CD4-positive, alpha-beta memory T cell (primary cell): ENCODE measurements at regions not wholly inside any gene's neighbourhood (a gene's known extent, or its start where the extent isn't known, plus 50 kb on each side); places are given as distances from the start of the nearest gene placed in this dataset.

Source experiments
- CTCF ChIA-PET: fragments of 350-600 bp; sonication (Branson Sonifier 250); formaldehyde crosslinking; loops from one replicate; lab custom pipeline; 2021; ENCODE audit warnings: inconsistent platforms; ENCODE audit not compliant: partially characterized antibody; lab: Charles Lee
- POLR2A ChIA-PET: fragments of 350-600 bp; sonication (Branson Sonifier 250); formaldehyde crosslinking; loops from one replicate; lab custom pipeline; 2021; ENCODE audit not compliant: partially characterized antibody; lab: Charles Lee
- DNase-seq, 5 donors: peaks; one replicate each; pipeline versions ENCODE4 v3.0.0 to v3.0.0-alpha.2; 2020 to 2022; ENCODE audit warnings: mixed read lengths in 1 of 5
- H3K27ac ChIP-seq: one replicate; pipeline ENCODE4 v1.7.0; 2013; ENCODE audit warnings: low read depth, low read length
- H3K27me3 ChIP-seq: 2 replicates; pipeline ENCODE4 v1.7.0; 2013; ENCODE audit warnings: mild to moderate bottlenecking, low read length, moderate library complexity; ENCODE audit not compliant: insufficient read depth
- H3K36me3 ChIP-seq: 2 replicates; pipeline ENCODE4 v1.7.0; 2013; ENCODE audit warnings: mild to moderate bottlenecking, low read length, moderate library complexity; ENCODE audit not compliant: insufficient read depth
- H3K4me1 ChIP-seq: 2 replicates; pipeline ENCODE4 v1.7.0; 2013; ENCODE audit warnings: mild to moderate bottlenecking, low read length, moderate library complexity; ENCODE audit not compliant: insufficient read depth
- H3K4me3 ChIP-seq, 2 donors: one replicate each; pipeline ENCODE4 v1.7.0; 2013; ENCODE audit warnings: low read length in 2 of 2, mild to moderate bottlenecking in 1 of 2
- H3K9me3 ChIP-seq, 2 donors: one replicate each; pipeline ENCODE4 v1.7.0; 2013; ENCODE audit warnings: low read length in 2 of 2, control low read depth in 1 of 2; ENCODE audit not compliant: control insufficient read depth in 1 of 2
- H3K27ac Mint-ChIP-seq, 7 donors: one replicate each; pipeline ENCODE4 v1.8.0; 2020 to 2021; ENCODE audit warnings: mixed read lengths in 7 of 7, mild to moderate bottlenecking in 6 of 7, inconsistent platforms in 3 of 7, moderate library complexity in 3 of 7
- H3K27me3 Mint-ChIP-seq, 2 donors: one replicate each; pipeline ENCODE4 v1.8.0; 2020 to 2021; ENCODE audit warnings: mixed read lengths in 2 of 2
- H3K36me3 Mint-ChIP-seq, 2 donors: one replicate each; pipeline ENCODE4 v1.8.0; 2020 to 2021; ENCODE audit warnings: mixed read lengths in 2 of 2, inconsistent platforms in 1 of 2, mild to moderate bottlenecking in 1 of 2
- H3K4me1 Mint-ChIP-seq, 4 donors: one replicate each; pipeline ENCODE4 v1.8.0; 2020 to 2021; ENCODE audit warnings: mixed read lengths in 4 of 4, mild to moderate bottlenecking in 1 of 4
- H3K4me3 Mint-ChIP-seq, 8 donors: one replicate each; pipeline ENCODE4 v1.8.0; 2020 to 2021; ENCODE audit warnings: mixed read lengths in 8 of 8, mild to moderate bottlenecking in 7 of 8, moderate library complexity in 6 of 8, inconsistent platforms in 3 of 8
- H3K9me3 Mint-ChIP-seq, 8 donors: one replicate each; pipeline ENCODE4 v1.8.0; 2020 to 2021; ENCODE audit warnings: mixed read lengths in 8 of 8, mild to moderate bottlenecking in 5 of 8, inconsistent platforms in 3 of 8, moderate library complexity in 1 of 8
- intact Hi-C: fragments of 100-400 bp; cut with micrococcal nuclease; formaldehyde crosslinking; loops from one replicate; pipeline ENCODE4 v1.15.1; 2023

DNA sequence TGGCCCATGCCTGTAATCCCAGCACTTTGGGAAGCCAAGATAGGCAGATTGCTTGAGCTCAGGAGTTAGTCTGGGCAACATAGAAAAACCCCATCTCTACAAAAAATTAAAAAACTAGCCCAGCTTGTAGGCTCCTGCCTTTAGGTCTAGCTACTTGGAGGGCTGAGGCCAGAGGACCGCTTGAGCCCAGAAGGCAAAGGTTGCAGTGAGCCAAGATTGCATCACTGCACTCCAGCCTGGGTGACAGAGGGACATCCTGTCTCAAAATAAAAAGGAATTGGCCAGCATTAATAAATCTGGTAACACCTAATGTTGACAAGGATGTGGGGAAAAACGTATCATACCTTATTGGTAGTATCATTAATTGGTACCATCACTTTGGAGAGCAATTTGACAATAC lies 396.2 kb downstream of the PLPP3 start:
- H3K4me3 ChIP-seq, result no peak overlapping the region
- no peaks in the 10 kb centered on the region for H3K27me3 ChIP-seq
- H3K9me3 ChIP-seq, result no peaks in the 10 kb centered on the region
- H3K4me1 Mint-ChIP-seq, result no peaks in the 10 kb centered on the region
- H3K27ac ChIP-seq, result no peak overlapping the region
- H3K27me3 Mint-ChIP-seq, result no peaks in the 10 kb centered on the region
- no peak for DNase-seq
- no peaks in the 10 kb centered on the region for H3K4me1 ChIP-seq
- H3K36me3 Mint-ChIP-seq, result no peaks in the 10 kb centered on the region
- ChIA-PET CTCF (no interaction called here), POLR2A (no interaction called here)
- H3K9me3 Mint-ChIP-seq, result peaks cover 0 to 4% (median 0%) of the 10 kb centered on the region in 8 donors
- H3K36me3 ChIP-seq, result no peaks in the 10 kb centered on the region
- H3K4me3 Mint-ChIP-seq, result no peak overlapping the region
- H3K27ac Mint-ChIP-seq, result no peak overlapping the region
- intact Hi-C loops, result no loop called here

GRCh38 chr1:56180520-56181190 lies 398.7 kb downstream of the PLPP3 start:
- no peaks in the 10 kb centered on the region for H3K4me1 Mint-ChIP-seq
- peaks cover 0 to 4% (median 0%) of the 10 kb centered on the region in 8 donors for H3K9me3 Mint-ChIP-seq
- Histone ChIP-seq H3K27ac (no peak overlapping the region), H3K9me3 (no peaks in the 10 kb centered on the region), H3K36me3 (no peaks in the 10 kb centered on the region), H3K4me1 (no peaks in the 10 kb centered on the region), H3K4me3 (no peak overlapping the region), H3K27me3 (no peaks in the 10 kb centered on the region)
- no peak overlapping the region for H3K4me3 Mint-ChIP-seq
- no peak for DNase-seq
- H3K27ac Mint-ChIP-seq, result no peak overlapping the region
- POLR2A ChIA-PET, result no interaction called here
- H3K27me3 Mint-ChIP-seq, result no peaks in the 10 kb centered on the region
- CTCF ChIA-PET, result no interaction called here
- H3K36me3 Mint-ChIP-seq, result no peaks in the 10 kb centered on the region
- intact Hi-C loops, result no loop called here

DNA sequence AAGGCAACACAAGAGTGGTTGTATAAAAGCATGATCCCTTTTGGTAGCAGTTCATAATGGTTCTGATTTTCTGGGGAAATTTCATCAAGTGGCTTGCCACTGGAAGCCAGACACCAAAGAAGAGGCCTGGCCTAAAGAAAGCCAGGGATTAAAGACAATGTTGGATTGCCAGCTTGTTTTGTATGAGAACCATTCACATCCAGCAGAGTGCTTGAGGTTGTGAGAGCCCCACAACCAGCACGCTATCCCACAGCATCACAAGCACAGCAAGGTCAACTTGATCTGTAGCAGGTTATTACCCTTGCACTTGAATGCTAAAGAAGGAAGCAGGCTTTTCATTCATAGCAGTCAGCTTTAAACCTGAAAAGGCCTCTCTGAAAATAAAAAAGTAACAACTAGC lies 399.8 kb downstream of the PLPP3 start:
- Histone ChIP-seq H3K9me3 (no peaks in the 10 kb centered on the region), H3K27ac (no peak overlapping the region), H3K4me3 (no peak overlapping the region), H3K27me3 (no peaks in the 10 kb centered on the region), H3K36me3 (no peaks in the 10 kb centered on the region), H3K4me1 (no peaks in the 10 kb centered on the region)
- no peak overlapping the region for H3K4me3 Mint-ChIP-seq
- no peaks in the 10 kb centered on the region for H3K4me1 Mint-ChIP-seq
- H3K36me3 Mint-ChIP-seq, result no peaks in the 10 kb centered on the region
- no peak for DNase-seq
- ChIA-PET CTCF (no interaction called here), POLR2A (no interaction called here)
- peaks cover 0 to 4% (median 0%) of the 10 kb centered on the region in 8 donors for H3K9me3 Mint-ChIP-seq
- H3K27ac Mint-ChIP-seq, result no peak overlapping the region
- intact Hi-C loops, result no loop called here
- H3K27me3 Mint-ChIP-seq, result no peaks in the 10 kb centered on the region

GRCh38 chr1:56175211-56175610 lies 404.2 kb downstream of the PLPP3 start:
- CTCF ChIA-PET, result no interaction called here
- no peak overlapping the region for H3K27ac Mint-ChIP-seq
- H3K9me3 Mint-ChIP-seq, result peaks cover 0 to 4% (median under 1%) of the 10 kb centered on the region in 8 donors
- no peaks in the 10 kb centered on the region for H3K4me1 ChIP-seq
- no peak for DNase-seq
- POLR2A ChIA-PET, result no interaction called here
- H3K4me1 Mint-ChIP-seq, result no peaks in the 10 kb centered on the region
- no peaks in the 10 kb centered on the region for H3K36me3 ChIP-seq
- no peaks in the 10 kb centered on the region for H3K9me3 ChIP-seq
- no peak overlapping the region for H3K4me3 ChIP-seq
- H3K36me3 Mint-ChIP-seq, result no peaks in the 10 kb centered on the region
- H3K4me3 Mint-ChIP-seq, result no peak overlapping the region
- no peak overlapping the region for H3K27ac ChIP-seq
- H3K27me3 ChIP-seq, result no peaks in the 10 kb centered on the region
- H3K27me3 Mint-ChIP-seq, result no peaks in the 10 kb centered on the region
- intact Hi-C loops, result no loop called here

DNA sequence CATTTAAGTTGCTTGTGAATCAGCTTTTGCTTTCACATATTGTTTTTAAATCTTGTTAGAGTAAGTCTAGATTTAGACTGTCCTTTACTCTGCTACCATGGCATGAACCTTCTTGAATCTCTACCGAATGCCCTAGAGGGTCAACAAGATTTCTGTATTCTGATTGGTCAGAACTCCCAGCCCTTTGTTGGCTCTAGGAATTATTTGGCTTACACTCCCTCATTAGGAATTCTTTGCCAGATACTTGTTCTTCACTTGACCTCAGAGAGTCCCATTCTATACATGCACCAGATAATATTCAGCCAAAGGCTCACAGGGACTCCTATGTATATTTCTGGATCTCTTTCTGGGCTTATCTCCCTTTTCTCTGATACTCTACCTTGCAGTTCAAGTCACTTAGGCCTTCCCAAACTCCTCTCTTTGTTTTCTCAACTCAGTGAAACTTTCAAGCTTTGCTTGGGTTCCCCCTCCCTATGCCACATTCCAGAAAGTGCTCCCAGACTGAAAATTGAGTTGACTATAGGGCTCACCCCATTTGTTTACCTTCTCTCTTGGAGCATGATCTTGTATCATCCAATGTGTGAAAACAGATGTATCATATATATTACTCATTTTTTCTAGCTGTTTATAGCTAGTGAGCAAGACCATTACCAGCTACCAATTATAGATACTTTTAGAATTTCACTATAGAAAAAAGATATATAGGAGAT lies 405.0 kb downstream of the PLPP3 start:
- Histone ChIP-seq H3K27me3 (no peaks in the 10 kb centered on the region), H3K4me3 (no peak overlapping the region), H3K27ac (no peak overlapping the region), H3K4me1 (no peaks in the 10 kb centered on the region), H3K36me3 (no peaks in the 10 kb centered on the region), H3K9me3 (no peaks in the 10 kb centered on the region)
- Mint-ChIP-seq H3K4me1 (no peaks in the 10 kb centered on the region), H3K4me3 (no peak overlapping the region), H3K27ac (peak overlapping the region in 1 of 7 donors; percentile 42), H3K27me3 (no peaks in the 10 kb centered on the region), H3K9me3 (peaks cover 0 to 4% (median under 1%) of the 10 kb centered on the region in 8 donors), H3K36me3 (no peaks in the 10 kb centered on the region)
- CTCF ChIA-PET, result no interaction called here
- intact Hi-C loops, result no loop called here
- no peak for DNase-seq
- POLR2A ChIA-PET, result no interaction called here

DNA sequence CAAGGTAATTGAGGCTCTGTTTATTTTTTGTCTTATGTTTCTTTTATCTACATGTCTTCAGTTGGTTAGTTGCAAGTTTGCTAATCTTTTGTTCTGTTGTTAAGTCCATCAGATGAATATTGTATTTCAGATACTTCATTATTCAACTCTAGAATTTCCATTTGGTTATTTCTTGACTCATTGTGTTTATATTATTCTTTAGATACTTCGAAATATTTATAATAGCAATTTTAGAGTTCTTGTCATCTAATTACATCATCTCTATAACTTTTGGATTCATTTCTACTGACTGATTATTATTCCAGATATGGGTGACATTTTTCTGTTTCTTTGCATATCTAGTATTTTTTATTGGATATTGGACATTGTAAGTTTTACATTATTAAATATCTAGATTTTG lies 405.6 kb downstream of the PLPP3 start:
- H3K4me1 Mint-ChIP-seq, result no peaks in the 10 kb centered on the region
- DNase-seq, result no peak
- H3K4me3 ChIP-seq, result no peak overlapping the region
- H3K9me3 ChIP-seq, result no peaks in the 10 kb centered on the region
- H3K27ac Mint-ChIP-seq, result no peak overlapping the region
- no peaks in the 10 kb centered on the region for H3K36me3 ChIP-seq
- no peaks in the 10 kb centered on the region for H3K27me3 Mint-ChIP-seq
- ChIA-PET CTCF (no interaction called here), POLR2A (no interaction called here)
- H3K4me3 Mint-ChIP-seq, result no peak overlapping the region
- intact Hi-C loops, result no loop called here
- no peaks in the 10 kb centered on the region for H3K36me3 Mint-ChIP-seq
- H3K27ac ChIP-seq, result no peak overlapping the region
- peaks cover 0 to 3% (median under 1%) of the 10 kb centered on the region in 8 donors for H3K9me3 Mint-ChIP-seq
- no peaks in the 10 kb centered on the region for H3K4me1 ChIP-seq
- no peaks in the 10 kb centered on the region for H3K27me3 ChIP-seq

- Histone ChIP-seq H3K27me3 (no peaks in the 10 kb centered on the region), H3K4me3 (no peak overlapping the region), H3K9me3 (no peaks in the 10 kb centered on the region), H3K36me3 (no peaks in the 10 kb centered on the region), H3K4me1 (no peaks in the 10 kb centered on the region), H3K27ac (no peak overlapping the region)
- POLR2A ChIA-PET, result no interaction called here
- intact Hi-C loops, result no loop called here
- Mint-ChIP-seq H3K4me1 (no peaks in the 10 kb centered on the region), H3K27ac (no peak overlapping the region), H3K27me3 (no peaks in the 10 kb centered on the region), H3K4me3 (no peak overlapping the region), H3K36me3 (no peaks in the 10 kb centered on the region), H3K9me3 (peaks cover 0 to 6% (median 0%) of the 10 kb centered on the region in 8 donors)
- no peak for DNase-seq
- CTCF ChIA-PET, result no interaction called here
These were observed 407.7 kb downstream of the PLPP3 start for GRCh38 chr1:56171670-56172069.
